Body of pancreas (tissue), 4 donors: ENCODE measurements at regions not wholly inside any gene's neighbourhood (a gene's known extent, or its start where the extent isn't known, plus 50 kb on each side); places are given as distances from the start of the nearest gene placed in this dataset.

ENCODE experiments used
- ATAC-seq: fragments of 150-250 bp; one replicate; pipeline ENCODE4 v1.9.1; 2016
- DNase-seq, 4 donors: peaks; one replicate each; pipeline ENCODE4 v3.0.0-alpha.2; 2019
- H3K27ac ChIP-seq, 4 donors: fragments of 200-600 bp; sonication (generic); 1 replicate in 3 of 4; 2 replicates in 1 of 4; pipeline versions ENCODE4 v1.5.1 to v1.6.1; 2016 to 2019; ENCODE audit warnings: mild to moderate bottlenecking in 1 of 4, mixed read lengths in 1 of 4, moderate library complexity in 1 of 4
- H3K27me3 ChIP-seq, 2 donors: fragments of 200-600 bp; sonication (generic); one replicate each; pipeline ENCODE4 v1.6.0; 2016; ENCODE audit warnings: mild to moderate bottlenecking in 1 of 2
- H3K36me3 ChIP-seq, 2 donors: fragments of 200-600 bp; sonication (generic); replicated peaks in 1 of 2; 2 replicates each; pipeline ENCODE4 v1.5.1; 2016; ENCODE audit warnings: low read depth in 2 of 2; ENCODE audit not compliant: insufficient read depth in 1 of 2
- H3K4me1 ChIP-seq: fragments of 200-600 bp; sonication (generic); one replicate; pipeline ENCODE4 v1.6.0; 2016
- H3K4me3 ChIP-seq, 2 donors: fragments of 200-600 bp; sonication (generic); 1 replicate in 1 of 2; 2 replicates in 1 of 2; pipeline ENCODE4 v1.5.1; 2016 to 2019
- H3K9me3 ChIP-seq, 3 donors: fragments of 200-600 bp; sonication (generic); 1 replicate in 2 of 3; 2 replicates in 1 of 3; pipeline ENCODE4 v1.5.1; 2016
- CTCF ChIP-seq, 7 experiments: fragments of 450-650 bp in 4 of 7; fragments of 200-600 bp in 3 of 7; sonication (generic) in 3 of 7; IDR thresholded peaks; one replicate each; pipeline ENCODE4 v1.5.1; 2016 to 2019; ENCODE audit warnings: antibody characterized with exemption in 7 of 7
- POLR2A ChIP-seq, 3 donors: fragments of 450-650 bp; IDR thresholded peaks; one replicate each; pipeline ENCODE4 v1.6.1; 2016; ENCODE audit warnings: antibody characterized with exemption in 3 of 3, mild to moderate bottlenecking in 2 of 3
- WGBS, 2 donors: methylation state at CpG; one replicate each; pipeline ENCODE4 v1.1.5; 2017; 5-methylcytosine and 5-hydroxymethylcytosine counted together
- intact Hi-C: fragments of 100-400 bp; cut with DNase I; formaldehyde crosslinking; loops from one replicate; pipeline ENCODE4 v1.15.1; 2023

DNA sequence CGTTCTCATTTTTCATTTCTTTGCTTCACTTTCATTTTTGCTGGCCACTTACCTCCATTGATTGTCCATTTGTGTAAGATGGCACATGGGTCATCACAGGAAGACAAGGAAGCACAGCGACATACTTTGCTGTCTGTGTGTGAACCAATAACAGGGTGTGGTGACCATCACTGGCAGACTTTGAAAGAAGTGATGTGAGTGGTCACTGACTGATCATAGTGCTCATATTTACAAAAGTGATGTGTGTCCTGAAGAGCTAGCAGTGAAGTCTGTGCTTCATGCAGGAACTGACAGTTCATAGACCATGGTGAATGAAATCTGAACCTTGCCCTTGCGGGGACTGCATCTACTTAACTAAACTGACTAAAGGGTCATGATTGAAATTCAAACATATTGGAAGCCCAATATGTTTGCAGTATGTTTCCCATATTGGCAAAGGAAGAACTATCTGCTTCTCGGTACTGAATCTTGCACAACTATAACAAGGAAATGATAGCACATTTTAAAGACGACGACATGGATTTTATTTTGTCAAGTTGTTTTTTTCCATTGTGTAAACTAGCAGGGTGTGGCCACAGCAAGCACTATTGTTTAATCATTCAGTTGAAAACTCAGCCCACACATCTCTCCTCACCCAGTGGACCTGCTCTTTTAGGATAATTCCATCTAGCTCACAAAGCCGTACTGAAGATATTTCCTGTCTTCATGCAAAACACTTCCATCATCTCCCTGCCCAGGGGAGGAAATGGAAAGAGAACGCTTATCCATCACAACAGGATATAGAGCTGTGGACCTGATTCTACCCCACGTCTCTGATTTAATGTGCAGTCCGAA lies 232.0 kb upstream of the ANKRD55 start:
- no peaks in the 10 kb centered on the region for H3K27me3 ChIP-seq
- no peak for TF ChIP-seq POLR2A (IDR thresholded peaks at IDR 0.05)
- TF ChIP-seq CTCF (IDR thresholded peaks at IDR 0.05), result no peak
- no peak for ATAC-seq
- H3K4me3 ChIP-seq, result no peak overlapping the region
- H3K36me3 ChIP-seq, result no peaks in the 10 kb centered on the region
- intact Hi-C loops, result no loop called here
- DNase-seq, result no peak
- H3K4me1 ChIP-seq, result peaks cover 9% of the 10 kb centered on the region
- no peak overlapping the region for H3K27ac ChIP-seq
- WGBS, 2 donors, result 72 to 74% methylated on average over 10 of the region's 10 CpGs
- H3K9me3 ChIP-seq, result no peaks in the 10 kb centered on the region

GRCh38 chr5:56463944-56464571 lies 230.9 kb upstream of the ANKRD55 start:
- Histone ChIP-seq H3K9me3 (no peaks in the 10 kb centered on the region), H3K27me3 (no peaks in the 10 kb centered on the region), H3K36me3 (no peaks in the 10 kb centered on the region), H3K4me1 (peaks cover 12% of the 10 kb centered on the region), H3K4me3 (no peak overlapping the region), H3K27ac (no peak overlapping the region)
- ATAC-seq (no peak), DNase-seq (no peak)
- intact Hi-C loops, result no loop called here
- WGBS, 2 donors, result 87 to 95% methylated on average over 4 of the region's 4 CpGs
- TF ChIP-seq CTCF (IDR thresholded peaks at IDR 0.05) (no peak), POLR2A (IDR thresholded peaks at IDR 0.05) (no peak)

DNA sequence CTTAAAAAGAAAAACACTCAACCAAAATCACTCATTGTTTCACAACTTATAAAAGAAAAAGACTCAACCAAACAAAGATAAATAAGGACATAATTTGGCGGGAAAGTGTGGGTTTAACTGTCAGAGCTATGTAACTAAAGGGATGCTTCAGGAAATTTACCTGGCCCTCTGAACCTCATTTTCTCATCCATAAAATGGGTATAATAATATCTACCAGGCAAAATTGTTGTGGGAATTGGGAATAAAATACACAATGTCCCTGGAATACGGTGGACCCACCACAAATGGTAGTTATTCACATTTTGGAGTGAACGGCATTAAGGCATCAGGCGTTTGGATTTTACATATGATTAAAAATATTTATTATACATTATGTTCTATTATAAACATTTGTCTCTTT lies 228.5 kb upstream of the ANKRD55 start:
- no peaks in the 10 kb centered on the region for H3K36me3 ChIP-seq
- ATAC-seq, result no peak
- H3K4me3 ChIP-seq, result no peak overlapping the region
- peak overlapping the region in 1 of 4 donors; percentile 22 for H3K27ac ChIP-seq
- H3K4me1 ChIP-seq, result peaks cover 12% of the 10 kb centered on the region
- intact Hi-C loops, result no loop called here
- TF ChIP-seq POLR2A (IDR thresholded peaks at IDR 0.05) (no peak), CTCF (IDR thresholded peaks at IDR 0.05) (no peak)
- DNase-seq, result no peak
- WGBS, 2 donors, result 87 to 95% methylated on average over 4 of the region's 4 CpGs
- no peaks in the 10 kb centered on the region for H3K9me3 ChIP-seq
- H3K27me3 ChIP-seq, result no peaks in the 10 kb centered on the region

- intact Hi-C loops, result no loop called here
- Histone ChIP-seq H3K27ac (peak overlapping the region in 2 of 4 donors; percentile 22 to 28), H3K27me3 (no peaks in the 10 kb centered on the region), H3K36me3 (no peaks in the 10 kb centered on the region), H3K4me3 (no peak overlapping the region), H3K9me3 (no peaks in the 10 kb centered on the region), H3K4me1 (peaks cover 12% of the 10 kb centered on the region)
- peak; percentile 42 for ATAC-seq
- TF ChIP-seq POLR2A (IDR thresholded peaks at IDR 0.05) (no peak), CTCF (IDR thresholded peaks at IDR 0.05) (no peak)
- DNase-seq, result no peak
- 22 to 33% methylated on average over 4 to 5 of the region's 5 CpGs for whole genome bisulfite sequencing, 2 donors
These were observed 227.6 kb upstream of the ANKRD55 start for GRCh38 chr5:56460681-56461191.
